Stomach (tissue), 8 donors: ENCODE measurements at regions not wholly inside any gene's neighbourhood (a gene's known extent, or its start where the extent isn't known, plus 50 kb on each side); places are given as distances from the start of the nearest gene placed in this dataset.

Source experiments
- DNase-seq, 2 donors: peaks; one replicate each; pipeline versions ENCODE4 v3.0.0 to v3.0.0-alpha.2; 2013 to 2019
- H3K27ac ChIP-seq, 5 donors: fragments of 200-600 bp in 4 of 5; sonication (generic) in 4 of 5; one replicate each; pipeline ENCODE4 v1.5.1; 2013 to 2019; ENCODE audit warnings: mild to moderate bottlenecking in 1 of 5, moderate library complexity in 1 of 5
- H3K27me3 ChIP-seq, 3 donors: fragments of 200-600 bp; sonication (generic); one replicate each; pipeline ENCODE4 v1.5.1; 2017 to 2019; ENCODE audit warnings: mixed run types in 1 of 3
- H3K36me3 ChIP-seq, 4 donors: fragments of 200-600 bp; sonication (generic); 1 replicate in 3 of 4; 2 replicates in 1 of 4; pipeline ENCODE4 v1.5.1; 2016 to 2019
- H3K4me1 ChIP-seq, 4 donors: fragments of 200-600 bp; sonication (generic); one replicate each; pipeline ENCODE4 v1.5.1; 2016 to 2019
- H3K4me3 ChIP-seq, 4 donors: fragments of 200-600 bp; sonication (generic) in 3 of 4; one replicate each; pipeline ENCODE4 v1.5.1; 2016 to 2019; ENCODE audit warnings: mild to moderate bottlenecking in 1 of 4
- H3K9me3 ChIP-seq, 4 donors: fragments of 200-600 bp; sonication (generic); one replicate each; pipeline ENCODE4 v1.5.1; 2016 to 2019
- EP300 ChIP-seq: sonication (generic); formaldehyde crosslinking; IDR thresholded peaks from one replicate; pipeline ENCODE4 v1.6.1; 2017; ENCODE audit warnings: antibody characterized with exemption
- POLR2A ChIP-seq, 4 donors: fragments of 450-650 bp; IDR thresholded peaks; one replicate each; pipeline ENCODE4 v1.6.1; 2016; ENCODE audit warnings: antibody characterized with exemption in 4 of 4, control low read depth in 2 of 4, mild to moderate bottlenecking in 1 of 4, moderate library complexity in 1 of 4
- POLR2AphosphoS5 ChIP-seq, 3 donors: sonication (generic); formaldehyde crosslinking; IDR thresholded peaks; one replicate each; pipeline ENCODE4 v1.6.1; 2016; ENCODE audit warnings: antibody characterized with exemption in 3 of 3
- WGBS, 5 donors: extraction: QIAGEN DNeasy Blood & Tissue Kit in 3 of 5; methylation state at CpG; one replicate each; pipeline versions ENCODE4 v1.1.5 to v1.1.7; 2013 to 2018; 5-methylcytosine and 5-hydroxymethylcytosine counted together
- intact Hi-C: fragments of 100-400 bp; cut with DNase I; formaldehyde crosslinking; loops from one replicate; pipeline ENCODE4 v1.15.1; 2023; ENCODE audit warnings: low total_unique reads
- TF ChIP-seq, protein P1 (sequence below), 7 experiments: fragments of 450-650 bp in 4 of 7; fragments of 200-600 bp in 3 of 7; sonication (generic) in 3 of 7; IDR thresholded peaks; one replicate each; pipeline ENCODE4 v1.5.1; 2016 to 2019; ENCODE audit warnings: antibody characterized with exemption in 7 of 7, control low read depth in 2 of 7, mild to moderate bottlenecking in 1 of 7
- donor health status: healthy with polysubstance abuse.
- donor health status: Bipolar disorder and iron deficiency.
- donor health status: healthy.

DNA sequence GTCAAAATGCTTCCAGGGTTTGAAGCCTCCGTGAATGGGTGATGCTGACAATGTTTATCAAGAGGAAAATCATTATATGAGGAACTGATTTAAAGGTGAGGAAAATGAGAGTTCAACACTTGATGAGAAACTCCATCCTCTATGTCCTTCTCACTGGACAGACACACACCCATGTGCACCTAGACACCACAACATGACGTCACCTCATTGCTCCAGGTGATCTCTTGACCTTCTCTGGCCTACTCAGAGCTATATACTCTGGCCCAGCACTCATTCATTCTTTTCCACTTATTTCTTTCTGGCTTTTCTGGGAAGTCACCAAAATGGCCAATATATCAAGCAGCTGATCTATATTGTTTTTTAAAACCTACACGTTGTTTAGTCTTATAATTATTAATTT lies 778.7 kb upstream of the PCDH20 start:
- WGBS, 5 donors: 79 to 83% (median 80%) methylated on average over 3 of the region's 3 CpGs
- H3K4me3 ChIP-seq: no peak overlapping the region
- no peak for DNase-seq
- H3K4me1 ChIP-seq: no peaks in the 10 kb centered on the region
- no peak overlapping the region for H3K27ac ChIP-seq
- TF ChIP-seq EP300 (no peak), POLR2AphosphoS5 (IDR thresholded peaks at IDR 0.05) (no peak), POLR2A (IDR thresholded peaks at IDR 0.05) (no peak)
- TF ChIP-seq, protein P1, sequence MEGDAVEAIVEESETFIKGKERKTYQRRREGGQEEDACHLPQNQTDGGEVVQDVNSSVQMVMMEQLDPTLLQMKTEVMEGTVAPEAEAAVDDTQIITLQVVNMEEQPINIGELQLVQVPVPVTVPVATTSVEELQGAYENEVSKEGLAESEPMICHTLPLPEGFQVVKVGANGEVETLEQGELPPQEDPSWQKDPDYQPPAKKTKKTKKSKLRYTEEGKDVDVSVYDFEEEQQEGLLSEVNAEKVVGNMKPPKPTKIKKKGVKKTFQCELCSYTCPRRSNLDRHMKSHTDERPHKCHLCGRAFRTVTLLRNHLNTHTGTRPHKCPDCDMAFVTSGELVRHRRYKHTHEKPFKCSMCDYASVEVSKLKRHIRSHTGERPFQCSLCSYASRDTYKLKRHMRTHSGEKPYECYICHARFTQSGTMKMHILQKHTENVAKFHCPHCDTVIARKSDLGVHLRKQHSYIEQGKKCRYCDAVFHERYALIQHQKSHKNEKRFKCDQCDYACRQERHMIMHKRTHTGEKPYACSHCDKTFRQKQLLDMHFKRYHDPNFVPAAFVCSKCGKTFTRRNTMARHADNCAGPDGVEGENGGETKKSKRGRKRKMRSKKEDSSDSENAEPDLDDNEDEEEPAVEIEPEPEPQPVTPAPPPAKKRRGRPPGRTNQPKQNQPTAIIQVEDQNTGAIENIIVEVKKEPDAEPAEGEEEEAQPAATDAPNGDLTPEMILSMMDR (IDR thresholded peaks at IDR 0.05): no peak
- H3K9me3 ChIP-seq: no peaks in the 10 kb centered on the region
- no peaks in the 10 kb centered on the region for H3K27me3 ChIP-seq
- no peaks in the 10 kb centered on the region for H3K36me3 ChIP-seq
- intact Hi-C loops: no loop called here

DNA sequence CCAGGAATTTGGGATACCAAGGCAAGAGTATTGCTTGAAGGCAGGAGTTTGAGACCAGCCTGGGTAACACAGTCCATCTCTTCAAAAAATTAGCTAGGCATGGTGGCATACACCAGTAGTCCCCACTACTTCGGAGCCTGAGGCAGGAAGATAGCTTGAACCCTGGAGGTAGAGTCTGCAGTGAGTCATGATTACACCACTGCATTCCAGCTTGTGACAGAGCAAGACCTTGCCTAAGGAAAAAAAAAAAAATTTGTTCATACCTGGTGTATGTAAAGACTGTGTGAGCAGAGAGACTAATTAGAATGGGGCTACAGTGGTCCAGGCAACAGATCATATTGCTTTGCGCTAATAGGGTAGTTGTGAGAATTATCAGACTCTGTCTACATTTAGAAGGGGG lies 778.3 kb upstream of the PCDH20 start:
- TF ChIP-seq, protein P1 (IDR thresholded peaks at IDR 0.05): no peak
- TF ChIP-seq POLR2AphosphoS5 (IDR thresholded peaks at IDR 0.05): no peak
- TF ChIP-seq POLR2A (IDR thresholded peaks at IDR 0.05): no peak
- no peak for TF ChIP-seq EP300
- no peaks in the 10 kb centered on the region for H3K27me3 ChIP-seq
- H3K9me3 ChIP-seq: no peaks in the 10 kb centered on the region
- no peaks in the 10 kb centered on the region for H3K4me1 ChIP-seq
- DNase-seq: no peak
- WGBS, 5 donors: 81 to 93% (median 84%) methylated on average over 2 of the region's 2 CpGs
- H3K27ac ChIP-seq: no peak overlapping the region
- no peaks in the 10 kb centered on the region for H3K36me3 ChIP-seq
- no peak overlapping the region for H3K4me3 ChIP-seq
- intact Hi-C loops: no loop called here

DNA sequence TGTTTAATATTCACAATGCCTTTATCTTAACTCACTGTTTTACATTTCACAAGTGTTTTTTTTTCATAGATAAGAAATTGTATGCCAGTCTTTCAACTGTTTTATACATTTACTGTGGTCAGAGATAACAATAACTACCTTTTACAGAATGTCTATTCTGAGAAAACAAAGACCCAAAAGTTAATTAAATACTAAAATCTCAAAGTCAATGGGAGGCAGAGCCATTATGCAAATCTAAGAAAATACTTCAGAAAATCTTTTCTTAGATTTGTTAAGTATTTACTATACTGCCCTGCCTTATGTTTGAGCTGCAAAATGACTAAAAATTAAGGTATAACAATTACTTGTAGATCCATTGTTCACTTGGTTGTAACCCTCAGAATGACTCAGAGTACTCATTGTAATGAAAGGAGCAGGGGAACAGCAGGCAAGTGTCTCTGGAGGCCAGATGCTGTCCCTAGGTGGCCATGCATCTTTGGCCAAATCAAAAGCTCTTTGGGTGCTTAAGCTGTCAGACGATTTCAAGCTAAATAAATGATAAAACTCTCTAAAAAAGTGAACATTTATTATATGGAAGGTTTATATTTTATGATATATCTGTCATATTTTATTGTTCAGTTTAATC lies 770.1 kb upstream of the PCDH20 start:
- no peaks in the 10 kb centered on the region for H3K36me3 ChIP-seq
- no peaks in the 10 kb centered on the region for H3K9me3 ChIP-seq
- H3K4me1 ChIP-seq: no peaks in the 10 kb centered on the region
- 29 to 49% (median 42%) methylated on average over 1 of the region's 1 CpG for WGBS, 5 donors
- H3K27me3 ChIP-seq: no peaks in the 10 kb centered on the region
- DNase-seq: no peak
- no peak overlapping the region for H3K27ac ChIP-seq
- TF ChIP-seq EP300 (no peak), POLR2AphosphoS5 (IDR thresholded peaks at IDR 0.05) (no peak)
- TF ChIP-seq, protein P1 (IDR thresholded peaks at IDR 0.05): no peak
- intact Hi-C loops: no loop called here
- no peak overlapping the region for H3K4me3 ChIP-seq

DNA sequence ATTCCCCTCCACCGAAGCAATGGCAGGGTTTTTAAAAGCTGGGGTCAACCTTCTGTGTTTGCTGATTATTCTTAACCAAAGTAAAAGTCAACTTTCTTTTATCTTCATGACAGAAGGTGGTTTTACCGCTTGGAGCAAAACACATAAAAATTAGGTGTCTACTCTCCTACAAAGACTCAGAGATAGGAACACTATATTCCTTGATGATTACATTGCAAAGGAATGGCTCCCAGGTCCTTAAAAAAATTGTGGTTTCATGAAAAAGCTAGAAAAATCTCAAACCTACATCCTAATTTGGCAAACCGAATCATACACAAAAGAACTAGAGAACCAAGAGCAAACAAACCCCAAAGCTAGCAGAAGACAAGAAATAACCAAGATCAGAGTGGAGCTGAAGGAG lies 760.4 kb upstream of the PCDH20 start:
- H3K27ac ChIP-seq: no peak overlapping the region
- intact Hi-C loops: no loop called here
- peaks cover 0 to 6% (median 2%) of the 10 kb centered on the region in 4 donors for H3K9me3 ChIP-seq
- no peaks in the 10 kb centered on the region for H3K4me1 ChIP-seq
- WGBS, 5 donors: 33 to 61% (median 46%) methylated on average over 3 of the region's 3 CpGs
- TF ChIP-seq POLR2AphosphoS5 (IDR thresholded peaks at IDR 0.05): no peak
- no peak for TF ChIP-seq EP300
- no peak for TF ChIP-seq POLR2A (IDR thresholded peaks at IDR 0.05)
- TF ChIP-seq, protein P1 (IDR thresholded peaks at IDR 0.05): no peak
- H3K27me3 ChIP-seq: no peaks in the 10 kb centered on the region
- H3K4me3 ChIP-seq: no peak overlapping the region
- DNase-seq: no peak
- no peaks in the 10 kb centered on the region for H3K36me3 ChIP-seq
